Gastrocnemius medialis (tissue), 4 donors: ENCODE measurements at regions not wholly inside any gene's neighbourhood (a gene's known extent, or its start where the extent isn't known, plus 50 kb on each side); places are given as distances from the start of the nearest gene placed in this dataset.

Experiments
- ATAC-seq, 2 donors: fragments of 150-250 bp; one replicate each; pipeline ENCODE4 v1.9.1; 2016
- DNase-seq, 2 donors: peaks; one replicate each; pipeline ENCODE4 v3.0.0-alpha.2; 2019
- H3K27ac ChIP-seq, 4 donors: fragments of 200-600 bp; sonication (generic); 1 replicate in 1 of 4; 2 replicates in 3 of 4; pipeline ENCODE4 v1.5.1; 2016 to 2018; ENCODE audit warnings: mild to moderate bottlenecking in 2 of 4, moderate library complexity in 1 of 4
- H3K27me3 ChIP-seq, 3 donors: fragments of 200-600 bp; sonication (generic) in 2 of 3; 1 replicate in 1 of 3; 2 replicates in 2 of 3; pipeline versions ENCODE4 v1.5.1 to v1.6.0; 2016 to 2019; ENCODE audit warnings: mild to moderate bottlenecking in 1 of 3, moderate library complexity in 1 of 3
- H3K36me3 ChIP-seq, 2 donors: fragments of 200-600 bp; sonication (generic) in 1 of 2; one replicate each; pipeline ENCODE4 v1.5.1; 2017 to 2018
- H3K4me1 ChIP-seq, 2 donors: fragments of 200-600 bp; sonication (generic) in 1 of 2; one replicate each; pipeline ENCODE4 v1.5.1; 2016 to 2017; ENCODE audit warnings: mild to moderate bottlenecking in 2 of 2
- H3K4me3 ChIP-seq, 4 donors: fragments of 200-600 bp; sonication (generic) in 3 of 4; 1 replicate in 1 of 4; 2 replicates in 3 of 4; pipeline ENCODE4 v1.5.1; 2016 to 2019; ENCODE audit warnings: mild to moderate bottlenecking in 2 of 4
- H3K9me3 ChIP-seq, 3 donors: fragments of 200-600 bp; sonication (generic) in 2 of 3; 1 replicate in 1 of 3; 2 replicates in 2 of 3; pipeline ENCODE4 v1.5.1; 2016 to 2019
- POLR2A ChIP-seq, 2 donors: fragments of 450-650 bp; IDR thresholded peaks; one replicate each; pipeline ENCODE4 v1.6.1; 2017; ENCODE audit warnings: antibody characterized with exemption in 2 of 2, mild to moderate bottlenecking in 2 of 2, moderate library complexity in 2 of 2
- in situ Hi-C, 4 donors: fragments of 200-750 bp; cut with MboI; loops; one replicate each; pipeline versions ENCODE4 v1.15.0 to v1.8.0; 2017; ENCODE audit warnings: low sequenced_read_pairs in 4 of 4
- intact Hi-C: fragments of 100-400 bp; cut with DNase I; formaldehyde crosslinking; loops from one replicate; pipeline ENCODE4 v1.15.1; 2023; ENCODE audit warnings: low total_unique reads
- TF ChIP-seq, protein P1 (sequence below), 5 experiments: fragments of 450-650 bp in 3 of 5; fragments of 200-600 bp in 2 of 5; sonication (generic) in 2 of 5; IDR thresholded peaks in 4 of 5; conservative IDR thresholded peaks in 1 of 5; 1 replicate in 4 of 5; 2 replicates in 1 of 5; pipeline ENCODE4 v1.5.1; 2016 to 2019; ENCODE audit warnings: antibody characterized with exemption in 5 of 5, mild to moderate bottlenecking in 3 of 5, moderate library complexity in 3 of 5

DNA sequence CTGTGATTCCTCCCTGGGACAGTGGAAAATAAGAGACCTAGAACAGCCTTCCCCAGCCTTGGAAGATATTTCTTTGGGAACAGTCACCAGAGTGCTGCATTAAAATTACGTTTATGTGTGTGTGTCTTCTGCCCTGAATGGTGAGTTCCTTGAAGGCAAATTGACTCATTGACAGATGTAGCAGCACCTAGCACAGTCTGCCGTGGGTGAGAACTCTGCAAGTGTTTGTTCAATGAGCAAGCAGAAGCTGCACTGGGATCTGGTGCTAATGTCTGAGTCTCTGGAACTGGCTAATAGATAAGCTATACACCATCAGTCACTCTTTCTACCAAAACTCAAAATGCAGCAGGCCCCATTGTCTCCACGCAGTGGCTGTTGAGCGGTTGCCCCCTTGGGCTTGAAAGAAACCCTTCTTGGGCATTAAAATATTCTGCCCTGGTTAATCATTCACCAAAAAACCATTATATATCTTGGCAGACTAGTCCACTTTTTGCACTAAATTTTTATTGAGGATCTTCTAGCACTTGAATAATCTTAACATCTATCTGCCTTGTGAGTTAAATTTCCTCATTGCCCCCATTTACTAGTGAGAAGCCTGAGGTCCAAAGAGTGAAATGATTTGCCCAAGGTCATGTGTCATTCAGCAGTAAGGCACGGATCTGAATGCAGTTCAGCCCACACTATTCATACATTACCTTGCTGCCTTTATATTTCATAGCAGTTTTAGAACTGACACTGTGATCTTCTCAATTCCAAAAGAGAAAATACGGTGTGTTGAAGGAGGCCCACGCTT lies 87.8 kb upstream of the GALNT18 start:
- DNase-seq (no peak), ATAC-seq (no peak)
- Histone ChIP-seq H3K4me1 (peaks cover 0 to 5% of the 10 kb centered on the region in 2 donors), H3K4me3 (no peak overlapping the region), H3K36me3 (no peaks in the 10 kb centered on the region), H3K27me3 (no peaks in the 10 kb centered on the region), H3K27ac (no peak overlapping the region), H3K9me3 (no peaks in the 10 kb centered on the region)
- TF ChIP-seq, protein P1, sequence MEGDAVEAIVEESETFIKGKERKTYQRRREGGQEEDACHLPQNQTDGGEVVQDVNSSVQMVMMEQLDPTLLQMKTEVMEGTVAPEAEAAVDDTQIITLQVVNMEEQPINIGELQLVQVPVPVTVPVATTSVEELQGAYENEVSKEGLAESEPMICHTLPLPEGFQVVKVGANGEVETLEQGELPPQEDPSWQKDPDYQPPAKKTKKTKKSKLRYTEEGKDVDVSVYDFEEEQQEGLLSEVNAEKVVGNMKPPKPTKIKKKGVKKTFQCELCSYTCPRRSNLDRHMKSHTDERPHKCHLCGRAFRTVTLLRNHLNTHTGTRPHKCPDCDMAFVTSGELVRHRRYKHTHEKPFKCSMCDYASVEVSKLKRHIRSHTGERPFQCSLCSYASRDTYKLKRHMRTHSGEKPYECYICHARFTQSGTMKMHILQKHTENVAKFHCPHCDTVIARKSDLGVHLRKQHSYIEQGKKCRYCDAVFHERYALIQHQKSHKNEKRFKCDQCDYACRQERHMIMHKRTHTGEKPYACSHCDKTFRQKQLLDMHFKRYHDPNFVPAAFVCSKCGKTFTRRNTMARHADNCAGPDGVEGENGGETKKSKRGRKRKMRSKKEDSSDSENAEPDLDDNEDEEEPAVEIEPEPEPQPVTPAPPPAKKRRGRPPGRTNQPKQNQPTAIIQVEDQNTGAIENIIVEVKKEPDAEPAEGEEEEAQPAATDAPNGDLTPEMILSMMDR (IDR thresholded peaks at IDR 0.05 in 4 of 5, conservative IDR thresholded peaks at IDR 0.05 in 1 of 5): no peak
- in situ Hi-C loops (loop anchor here in 1 of 4 donors (10.0 kb wide), 1 partner anchor 75 kb away; no protein-coding TSS in a partner anchor), intact Hi-C loops (no loop called here)

DNA sequence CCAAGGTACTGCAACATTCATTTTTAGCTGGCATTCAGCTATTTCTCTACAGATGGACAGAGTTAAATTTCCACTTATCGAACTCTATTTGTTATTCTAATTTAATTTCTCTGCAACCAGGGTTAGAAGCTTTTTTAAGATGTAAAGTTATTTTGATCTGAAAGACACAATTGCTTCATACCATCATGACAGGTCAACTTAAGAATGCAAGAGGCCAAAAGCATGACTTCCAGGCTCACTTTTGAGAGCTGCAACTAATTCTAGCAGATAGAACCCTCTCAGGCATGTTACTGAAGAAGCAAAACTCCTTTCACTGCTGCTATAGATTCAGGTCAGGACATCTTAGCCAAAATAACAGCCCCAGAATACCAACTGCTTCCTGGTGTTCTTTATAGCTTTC lies 86.5 kb upstream of the GALNT18 start:
- no peak for ATAC-seq
- peaks cover 0 to 5% of the 10 kb centered on the region in 2 donors for H3K4me1 ChIP-seq
- H3K27ac ChIP-seq: no peak overlapping the region
- no peaks in the 10 kb centered on the region for H3K36me3 ChIP-seq
- TF ChIP-seq, protein P1 (IDR thresholded peaks at IDR 0.05 in 4 of 5, conservative IDR thresholded peaks at IDR 0.05 in 1 of 5): no peak
- TF ChIP-seq POLR2A (IDR thresholded peaks at IDR 0.05): no peak
- H3K9me3 ChIP-seq: no peaks in the 10 kb centered on the region
- in situ Hi-C loops (loop anchor here in 1 of 4 donors (10.0 kb wide), 1 partner anchor 77 kb away; no protein-coding TSS in a partner anchor), intact Hi-C loops (no loop called here)
- no peak overlapping the region for H3K4me3 ChIP-seq
- H3K27me3 ChIP-seq: no peaks in the 10 kb centered on the region
- no peak for DNase-seq

DNA sequence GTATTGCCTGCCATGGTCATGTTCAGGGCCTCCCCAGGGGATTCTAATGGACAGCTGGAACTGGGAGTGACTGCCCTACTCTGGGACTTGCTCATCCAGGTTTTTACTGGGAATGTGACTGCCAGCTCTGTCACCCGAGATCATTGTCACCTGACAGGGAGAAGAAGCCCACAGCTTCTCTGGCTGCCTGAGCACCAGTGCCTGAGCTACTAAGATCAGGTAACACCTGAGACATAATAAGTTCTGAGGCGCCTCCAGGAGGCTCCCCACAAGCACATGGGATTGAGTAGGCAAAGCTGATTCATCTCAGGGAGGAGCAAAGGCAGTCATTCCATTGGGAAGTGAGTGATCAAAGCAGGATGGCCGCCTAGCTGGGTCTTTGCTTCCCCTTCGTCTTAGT lies 84.2 kb upstream of the GALNT18 start:
- Histone ChIP-seq H3K36me3 (no peaks in the 10 kb centered on the region), H3K9me3 (no peaks in the 10 kb centered on the region), H3K27ac (peak overlapping the region in 1 of 4 donors; percentile 65), H3K27me3 (no peaks in the 10 kb centered on the region), H3K4me1 (peaks cover 0 to 5% of the 10 kb centered on the region in 2 donors), H3K4me3 (no peak overlapping the region)
- peak; percentile 77 for DNase-seq
- peak; percentile 93 for ATAC-seq
- no peak for TF ChIP-seq POLR2A (IDR thresholded peaks at IDR 0.05)
- TF ChIP-seq, protein P1 (IDR thresholded peaks at IDR 0.05 in 4 of 5, conservative IDR thresholded peaks at IDR 0.05 in 1 of 5): no peak
- in situ Hi-C loops (loop anchor here in 1 of 4 donors (10.0 kb wide), 1 partner anchor 79 kb away; no protein-coding TSS in a partner anchor), intact Hi-C loops (no loop called here)

DNA sequence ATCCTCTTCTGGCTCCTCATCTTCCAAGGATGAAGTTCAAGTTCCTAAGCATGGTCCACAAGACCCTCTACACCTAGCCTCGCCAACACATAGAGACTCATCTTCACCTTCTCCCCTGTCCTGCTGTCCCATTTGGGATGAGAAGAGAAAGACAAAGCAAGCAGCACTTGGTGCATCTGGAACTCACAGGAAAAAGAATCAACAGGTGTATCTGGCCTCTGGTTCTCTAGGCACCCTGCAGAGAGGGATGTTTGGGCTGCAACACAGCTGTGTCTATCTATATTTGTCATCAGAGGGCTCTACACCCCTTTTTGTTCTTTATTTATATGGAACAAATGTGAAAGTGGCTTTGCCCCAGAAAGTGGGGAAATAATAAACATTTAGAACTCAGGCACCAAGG lies 82.1 kb upstream of the GALNT18 start:
- no peak overlapping the region for H3K4me3 ChIP-seq
- no peaks in the 10 kb centered on the region for H3K9me3 ChIP-seq
- H3K27ac ChIP-seq: no peak overlapping the region
- in situ Hi-C loops (loop anchor here in 1 of 4 donors (10.0 kb wide), 1 partner anchor 81 kb away; no protein-coding TSS in a partner anchor), intact Hi-C loops (no loop called here)
- TF ChIP-seq, protein P1 (IDR thresholded peaks at IDR 0.05 in 4 of 5, conservative IDR thresholded peaks at IDR 0.05 in 1 of 5): no peak
- no peak for TF ChIP-seq POLR2A (IDR thresholded peaks at IDR 0.05)
- peaks cover 0 to 5% of the 10 kb centered on the region in 2 donors for H3K4me1 ChIP-seq
- H3K36me3 ChIP-seq: no peaks in the 10 kb centered on the region
- ATAC-seq: no peak
- no peaks in the 10 kb centered on the region for H3K27me3 ChIP-seq
- no peak for DNase-seq
